Colonic mucosa (tissue), 4 donors: ENCODE measurements at regions not wholly inside any gene's neighbourhood (a gene's known extent, or its start where the extent isn't known, plus 50 kb on each side); places are given as distances from the start of the nearest gene placed in this dataset.
A peak's percentile ranks its signal among the peaks of the same experiment; 100 is the strongest.

Experiments
- DNase-seq: peaks from one replicate; pipeline ENCODE4 v3.0.0-alpha.2; 2020
- H3K27ac ChIP-seq: fragments of 200-600 bp; one replicate; pipeline ENCODE4 v1.8.0; 2021
- H3K27me3 ChIP-seq: fragments of 200-600 bp; one replicate; pipeline ENCODE4 v1.8.0; 2021
- H3K36me3 ChIP-seq: fragments of 200-600 bp; one replicate; pipeline ENCODE4 v1.8.0; 2021
- H3K4me1 ChIP-seq: fragments of 200-600 bp; one replicate; pipeline ENCODE4 v1.8.0; 2021; ENCODE audit warnings: mild to moderate bottlenecking
- H3K4me3 ChIP-seq: fragments of 200-600 bp; one replicate; pipeline ENCODE4 v1.8.0; 2021
- H3K9ac ChIP-seq, 2 donors: one replicate each; pipeline ENCODE4 v1.7.0; 2013; ENCODE audit warnings: control low read depth in 2 of 2, low read depth in 2 of 2, low read length in 2 of 2
- H3K9me3 ChIP-seq: fragments of 200-600 bp; one replicate; pipeline ENCODE4 v1.8.0; 2021
- intact Hi-C: fragments of 100-400 bp; cut with DNase I; formaldehyde crosslinking; loops from one replicate; pipeline ENCODE4 v1.14.1; 2022
- TF ChIP-seq, protein P1 (sequence below): fragments of 200-600 bp; IDR thresholded peaks from one replicate; pipeline ENCODE4 v1.8.0; 2022; ENCODE audit warnings: antibody characterized with exemption, mild to moderate bottlenecking
- donor health status: healthy.
- donor health status: DM: no; HTN: no; CAD: no.
- donor health status: DM: no; HTN: no; CAD: no.

DNA sequence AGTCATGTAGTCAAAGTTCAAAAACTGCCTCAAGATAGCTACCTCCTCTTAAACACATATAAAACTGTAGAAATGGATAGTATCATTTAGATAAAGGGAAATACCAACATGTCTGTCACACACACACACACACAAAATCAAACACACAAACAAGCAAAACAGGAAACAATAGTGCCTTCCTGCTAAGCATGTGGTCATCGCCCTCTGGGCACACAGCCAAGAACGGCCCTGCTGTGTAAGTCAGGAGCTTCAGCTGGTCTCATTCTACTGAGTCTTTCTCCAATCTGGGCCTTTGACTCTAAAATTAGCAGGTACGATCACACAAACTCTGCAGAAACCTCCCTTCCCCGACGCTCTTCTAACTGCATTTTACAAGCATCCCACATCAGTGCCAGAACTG lies 272.2 kb upstream of the CHRNA7 start:
- Histone ChIP-seq H3K4me1 (no peaks in the 10 kb centered on the region), H3K9ac (no peak overlapping the region), H3K27me3 (no peaks in the 10 kb centered on the region), H3K4me3 (no peak overlapping the region), H3K27ac (no peak overlapping the region), H3K36me3 (no peaks in the 10 kb centered on the region), H3K9me3 (no peaks in the 10 kb centered on the region)
- TF ChIP-seq, protein P1, sequence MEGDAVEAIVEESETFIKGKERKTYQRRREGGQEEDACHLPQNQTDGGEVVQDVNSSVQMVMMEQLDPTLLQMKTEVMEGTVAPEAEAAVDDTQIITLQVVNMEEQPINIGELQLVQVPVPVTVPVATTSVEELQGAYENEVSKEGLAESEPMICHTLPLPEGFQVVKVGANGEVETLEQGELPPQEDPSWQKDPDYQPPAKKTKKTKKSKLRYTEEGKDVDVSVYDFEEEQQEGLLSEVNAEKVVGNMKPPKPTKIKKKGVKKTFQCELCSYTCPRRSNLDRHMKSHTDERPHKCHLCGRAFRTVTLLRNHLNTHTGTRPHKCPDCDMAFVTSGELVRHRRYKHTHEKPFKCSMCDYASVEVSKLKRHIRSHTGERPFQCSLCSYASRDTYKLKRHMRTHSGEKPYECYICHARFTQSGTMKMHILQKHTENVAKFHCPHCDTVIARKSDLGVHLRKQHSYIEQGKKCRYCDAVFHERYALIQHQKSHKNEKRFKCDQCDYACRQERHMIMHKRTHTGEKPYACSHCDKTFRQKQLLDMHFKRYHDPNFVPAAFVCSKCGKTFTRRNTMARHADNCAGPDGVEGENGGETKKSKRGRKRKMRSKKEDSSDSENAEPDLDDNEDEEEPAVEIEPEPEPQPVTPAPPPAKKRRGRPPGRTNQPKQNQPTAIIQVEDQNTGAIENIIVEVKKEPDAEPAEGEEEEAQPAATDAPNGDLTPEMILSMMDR: no peak
- DNase-seq: peak; percentile 58
- intact Hi-C loops: no loop called here

- Histone ChIP-seq H3K27ac (no peak overlapping the region), H3K36me3 (no peaks in the 10 kb centered on the region), H3K9ac (no peak overlapping the region), H3K27me3 (no peaks in the 10 kb centered on the region), H3K4me1 (no peaks in the 10 kb centered on the region), H3K9me3 (no peaks in the 10 kb centered on the region), H3K4me3 (no peak overlapping the region)
- intact Hi-C loops: no loop called here
- TF ChIP-seq, protein P1: no peak
- no peak for DNase-seq
These were observed 262.3 kb upstream of the CHRNA7 start for GRCh38 chr15:31768055-31768454.

DNA sequence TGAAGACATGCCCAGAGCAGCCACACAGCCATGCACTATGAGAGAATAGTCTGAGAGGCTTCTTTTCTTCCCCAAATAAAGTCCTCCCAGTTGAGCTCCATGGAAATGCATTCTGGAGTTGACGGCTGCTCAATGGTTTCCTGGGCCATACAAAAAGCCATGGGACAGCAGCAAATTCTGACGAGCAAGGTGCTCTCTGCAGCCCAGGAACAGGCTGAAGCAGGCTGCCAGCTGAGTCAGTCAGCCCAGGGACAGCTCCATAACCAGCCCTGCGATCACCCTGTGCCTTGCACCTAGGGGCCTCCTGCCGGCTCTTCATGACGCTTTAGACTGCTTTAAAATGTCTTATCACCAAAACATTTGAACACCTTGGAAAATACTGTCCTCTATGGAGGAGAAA lies 256.3 kb upstream of the CHRNA7 start:
- Histone ChIP-seq H3K27me3 (no peaks in the 10 kb centered on the region), H3K9ac (no peak overlapping the region), H3K27ac (no peak overlapping the region), H3K9me3 (no peaks in the 10 kb centered on the region), H3K4me1 (no peaks in the 10 kb centered on the region), H3K36me3 (no peaks in the 10 kb centered on the region), H3K4me3 (no peak overlapping the region)
- no peak for DNase-seq
- intact Hi-C loops: no loop called here
- TF ChIP-seq, protein P1: no peak

DNA sequence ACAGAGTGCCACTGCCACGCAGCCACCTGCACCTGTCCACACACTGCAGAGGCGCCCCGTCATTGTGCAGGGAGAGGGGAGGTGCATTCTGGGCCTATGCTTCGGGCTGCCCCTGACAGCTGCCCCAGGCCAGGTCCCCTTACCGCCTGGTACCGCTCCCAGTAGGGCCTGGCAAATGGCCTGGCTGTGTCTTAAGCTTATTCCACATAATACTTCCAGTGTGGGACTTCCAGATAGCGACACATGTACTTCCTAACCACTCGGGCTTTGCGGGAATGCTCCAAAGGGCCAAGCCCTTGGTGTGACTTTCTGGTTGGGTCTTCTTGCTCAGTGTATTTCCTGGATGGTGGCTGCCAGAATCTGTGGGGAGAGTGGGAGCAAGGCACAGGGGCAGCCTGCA lies 254.3 kb upstream of the CHRNA7 start:
- H3K9ac ChIP-seq: no peak overlapping the region
- no peaks in the 10 kb centered on the region for H3K27me3 ChIP-seq
- no peak overlapping the region for H3K4me3 ChIP-seq
- H3K4me1 ChIP-seq: no peaks in the 10 kb centered on the region
- no peaks in the 10 kb centered on the region for H3K36me3 ChIP-seq
- TF ChIP-seq, protein P1: no peak
- no peak for DNase-seq
- intact Hi-C loops: no loop called here
- H3K9me3 ChIP-seq: no peaks in the 10 kb centered on the region
- H3K27ac ChIP-seq: no peak overlapping the region

DNA sequence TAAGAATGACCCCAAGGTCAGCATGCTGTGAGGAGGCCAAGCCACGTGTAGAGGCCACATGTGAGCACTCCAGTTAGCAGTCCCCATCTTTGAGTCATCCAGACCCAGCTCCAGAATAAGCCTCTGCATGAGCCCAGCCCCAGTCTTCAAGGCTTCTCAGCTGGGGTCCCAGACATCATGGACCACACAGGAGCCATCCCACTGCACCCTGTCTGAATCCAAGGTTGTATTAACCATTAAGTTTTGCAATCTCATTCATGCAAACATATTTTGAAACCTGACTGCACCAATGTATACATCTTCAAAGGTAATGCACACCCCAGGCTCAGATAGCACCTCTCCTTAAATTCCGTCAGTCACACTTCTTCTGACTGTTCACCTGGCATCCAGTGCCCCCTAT lies 249.1 kb upstream of the CHRNA7 start:
- no peak overlapping the region for H3K9ac ChIP-seq
- H3K4me1 ChIP-seq: no peaks in the 10 kb centered on the region
- TF ChIP-seq, protein P1: no peak
- no peak overlapping the region for H3K4me3 ChIP-seq
- no peaks in the 10 kb centered on the region for H3K27me3 ChIP-seq
- no peaks in the 10 kb centered on the region for H3K9me3 ChIP-seq
- intact Hi-C loops: no loop called here
- H3K27ac ChIP-seq: no peak overlapping the region
- no peaks in the 10 kb centered on the region for H3K36me3 ChIP-seq
- no peak for DNase-seq
